ENCODE measurements at regions not wholly inside any gene's neighbourhood (a gene's known extent, or its start where the extent isn't known, plus 50 kb on each side); places are given as distances from the start of the nearest gene placed in this dataset.

DNA sequence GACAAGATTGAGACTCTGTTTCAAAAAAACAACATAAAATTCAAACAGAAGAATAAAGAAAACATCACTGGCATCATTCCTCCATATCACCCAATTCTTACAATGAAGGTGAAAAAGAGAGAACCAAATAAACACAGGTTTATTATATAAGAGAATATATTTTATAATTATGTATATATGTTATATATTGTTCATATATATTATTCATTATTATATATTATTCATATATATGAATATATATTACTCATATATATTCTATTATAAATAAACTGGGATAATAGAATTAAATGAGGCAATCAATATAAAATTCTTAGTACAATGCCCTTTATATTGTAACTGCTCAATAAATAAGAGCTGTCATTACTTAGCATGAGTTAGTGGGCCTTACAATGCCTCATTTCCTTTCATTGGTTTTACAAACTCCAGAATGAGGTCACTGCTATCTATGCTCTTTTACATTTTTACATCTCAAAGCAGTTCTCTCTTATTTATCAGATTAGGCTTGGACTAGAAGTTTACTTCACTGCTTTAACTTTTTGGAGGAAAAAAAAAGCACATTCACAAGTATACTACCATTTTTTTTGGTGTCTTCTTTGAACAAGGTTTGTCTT is 135.5 kb upstream of the TTC14 start:
- ATAC-seq (replicated peaks; ENCODE audit: extremely low read depth, poor library complexity, severe bottlenecking) (no peak), DNase-seq (ENCODE audit: low spot score in 2 of 2) (no peak)
- Mint-ChIP-seq H3K9me3 (no peaks in the 10 kb centered on the region), H3K4me3 (no peak overlapping the region), H3K4me1 (no peaks in the 10 kb centered on the region), H3K36me3 (ENCODE audit: insufficient read depth) (no peaks in the 10 kb centered on the region), H3K27ac (ENCODE audit: low read depth) (no peak overlapping the region), H3K27me3 (no peaks in the 10 kb centered on the region)

- H3K4me1 Mint-ChIP-seq: no peaks in the 10 kb centered on the region
- DNase-seq (ENCODE audit: low spot score in 2 of 2) (no peak), ATAC-seq (replicated peaks; ENCODE audit: extremely low read depth, poor library complexity, severe bottlenecking) (no peak)
- no peaks in the 10 kb centered on the region for H3K36me3 Mint-ChIP-seq (ENCODE audit: insufficient read depth)
- H3K27me3 Mint-ChIP-seq: no peaks in the 10 kb centered on the region
- H3K4me3 Mint-ChIP-seq: no peak overlapping the region
- H3K9me3 Mint-ChIP-seq: no peaks in the 10 kb centered on the region
- no peak overlapping the region for H3K27ac Mint-ChIP-seq (ENCODE audit: low read depth)
Measured at GRCh38 chr3:180467177-180467576, 134.8 kb upstream of the TTC14 start.

DNA sequence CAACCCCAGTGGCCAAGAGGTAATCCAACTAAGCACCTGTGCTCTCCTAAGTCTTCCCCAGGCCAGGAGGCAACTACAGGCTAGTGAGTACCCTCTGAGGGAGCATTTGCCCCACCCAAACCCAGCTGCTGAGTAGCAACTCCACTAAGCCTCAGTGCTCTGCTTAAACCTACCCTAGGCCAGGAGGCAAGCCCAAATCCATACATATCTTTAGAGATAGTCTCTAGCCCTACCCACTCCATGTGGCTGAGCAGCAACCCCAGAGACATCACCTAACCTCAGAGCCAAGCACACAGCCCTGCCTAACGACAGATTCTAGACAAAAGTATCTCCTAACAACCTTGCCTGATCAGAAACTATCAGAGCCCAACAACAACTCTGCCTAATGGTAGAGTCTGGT is 132.8 kb upstream of the TTC14 start:
- no peaks in the 10 kb centered on the region for H3K9me3 Mint-ChIP-seq

DNA sequence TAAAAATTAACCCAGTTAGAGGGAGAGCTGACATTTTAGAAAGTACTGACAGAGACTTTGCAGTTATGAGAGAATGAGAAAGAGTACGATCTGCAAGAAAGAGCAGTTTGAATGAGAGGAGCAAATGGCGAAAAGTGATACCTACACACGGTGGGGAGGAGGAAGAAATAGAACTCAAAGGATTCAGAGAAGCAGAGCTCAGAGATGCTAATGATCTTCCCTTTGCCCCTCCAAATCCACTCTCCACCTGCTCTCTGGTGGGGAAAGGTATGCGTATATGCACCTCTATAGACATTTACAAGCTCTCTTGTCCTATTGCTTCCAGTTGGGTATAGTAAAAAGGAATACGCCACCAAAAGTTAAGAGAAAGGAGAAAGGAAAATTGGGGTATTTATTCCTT is 123.3 kb upstream of the TTC14 start:
- no peak overlapping the region for H3K4me3 Mint-ChIP-seq
- no peak for DNase-seq (ENCODE audit: low spot score in 2 of 2)
- no peaks in the 10 kb centered on the region for H3K27me3 Mint-ChIP-seq
- H3K4me1 Mint-ChIP-seq: no peaks in the 10 kb centered on the region
- H3K9me3 Mint-ChIP-seq: peaks cover 1% of the 10 kb centered on the region
- ATAC-seq (replicated peaks; ENCODE audit: extremely low read depth, poor library complexity, severe bottlenecking): no peak
- H3K36me3 Mint-ChIP-seq (ENCODE audit: insufficient read depth): peaks cover 2% of the 10 kb centered on the region
- H3K27ac Mint-ChIP-seq (ENCODE audit: low read depth): no peak overlapping the region

More for the DNA sequence above, 132.8 kb upstream of the TTC14 start:
- ATAC-seq (replicated peaks; ENCODE audit: extremely low read depth, poor library complexity, severe bottlenecking): no peak
- Mint-ChIP-seq H3K4me1 (no peaks in the 10 kb centered on the region), H3K27me3 (no peaks in the 10 kb centered on the region), H3K27ac (ENCODE audit: low read depth) (no peak overlapping the region), H3K36me3 (ENCODE audit: insufficient read depth) (no peaks in the 10 kb centered on the region), H3K4me3 (no peak overlapping the region)
- DNase-seq (ENCODE audit: low spot score in 2 of 2): no peak

DNA sequence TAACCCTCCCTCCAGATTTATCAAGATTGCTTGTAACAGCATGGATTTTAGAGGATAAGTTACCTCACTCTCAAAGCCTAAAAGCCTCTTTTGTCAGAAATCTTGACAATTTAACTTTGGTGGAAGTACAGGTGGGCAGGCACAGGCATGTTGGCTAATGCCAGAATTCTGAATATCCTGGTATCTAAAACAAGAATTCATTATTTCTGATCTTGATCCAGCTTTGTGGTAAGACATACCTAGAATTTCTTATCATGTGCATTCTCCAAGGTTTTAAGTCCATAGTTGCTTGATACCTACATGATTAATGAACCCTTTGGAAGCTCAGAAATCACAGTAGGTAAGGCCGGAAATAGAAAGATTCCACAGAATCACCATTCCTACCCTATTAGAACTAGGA is 109.9 kb upstream of the TTC14 start:
- Mint-ChIP-seq H3K9me3 (peaks cover 16% of the 10 kb centered on the region), H3K27ac (ENCODE audit: low read depth) (no peak overlapping the region), H3K4me3 (no peak overlapping the region), H3K36me3 (ENCODE audit: insufficient read depth) (no peaks in the 10 kb centered on the region), H3K4me1 (no peaks in the 10 kb centered on the region), H3K27me3 (no peaks in the 10 kb centered on the region)
- no peak for DNase-seq (ENCODE audit: low spot score in 2 of 2)
- no peak for ATAC-seq (replicated peaks; ENCODE audit: extremely low read depth, poor library complexity, severe bottlenecking)

DNA sequence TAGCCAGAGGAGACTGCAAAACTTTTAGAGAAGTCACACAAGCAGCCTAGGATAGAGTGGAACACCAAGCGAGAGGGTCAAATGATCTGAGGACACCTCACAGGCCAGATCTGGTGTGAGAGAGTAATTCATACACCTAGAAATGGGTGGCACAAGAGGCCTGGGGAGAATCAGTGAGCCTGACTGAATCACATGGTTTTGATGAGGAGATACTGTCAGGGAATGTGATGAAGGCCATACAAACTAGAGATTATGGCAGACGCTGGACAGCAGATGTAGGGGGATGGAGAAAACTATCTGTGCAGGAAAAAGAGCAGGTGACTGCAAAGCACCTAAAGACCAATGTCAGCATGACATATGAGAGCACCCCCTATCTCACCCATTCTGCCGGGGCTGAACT is 105.0 kb upstream of the TTC14 start:
- ATAC-seq (replicated peaks; ENCODE audit: extremely low read depth, poor library complexity, severe bottlenecking): no peak
- Mint-ChIP-seq H3K9me3 (peaks cover 17% of the 10 kb centered on the region), H3K4me1 (no peaks in the 10 kb centered on the region), H3K36me3 (ENCODE audit: insufficient read depth) (no peaks in the 10 kb centered on the region), H3K4me3 (no peak overlapping the region), H3K27ac (ENCODE audit: low read depth) (no peak overlapping the region), H3K27me3 (peaks cover 11% of the 10 kb centered on the region)
- DNase-seq (ENCODE audit: low spot score in 2 of 2): no peak

DNA sequence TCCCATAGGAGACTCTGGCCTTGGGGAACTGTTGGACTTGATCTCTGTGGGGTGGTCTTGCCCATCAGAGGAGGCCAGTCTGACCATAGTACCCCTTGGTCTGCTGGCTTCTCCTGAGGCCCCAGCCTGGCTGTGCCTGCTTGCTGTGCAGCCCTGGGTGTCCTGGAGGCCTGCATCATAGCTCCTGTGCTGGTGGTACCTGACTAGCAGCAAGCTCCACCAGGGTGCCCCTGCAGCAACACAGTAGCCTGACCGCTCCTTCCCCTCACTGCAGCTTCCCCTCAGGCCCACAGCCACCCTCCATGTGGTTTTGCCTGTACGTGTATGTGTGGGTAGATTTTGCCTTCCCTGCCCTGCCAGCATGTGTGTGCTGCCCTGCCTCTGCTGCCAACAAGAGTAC is 85.6 kb upstream of the TTC14 start:
- peaks cover 18% of the 10 kb centered on the region for H3K27me3 Mint-ChIP-seq
- no peaks in the 10 kb centered on the region for H3K36me3 Mint-ChIP-seq (ENCODE audit: insufficient read depth)
- H3K9me3 Mint-ChIP-seq: peaks cover 14% of the 10 kb centered on the region
- H3K4me3 Mint-ChIP-seq: no peak overlapping the region
- no peaks in the 10 kb centered on the region for H3K4me1 Mint-ChIP-seq
- DNase-seq (ENCODE audit: low spot score in 2 of 2): no peak
- ATAC-seq (replicated peaks; ENCODE audit: extremely low read depth, poor library complexity, severe bottlenecking): no peak
- H3K27ac Mint-ChIP-seq (ENCODE audit: low read depth): no peak overlapping the region

DNA sequence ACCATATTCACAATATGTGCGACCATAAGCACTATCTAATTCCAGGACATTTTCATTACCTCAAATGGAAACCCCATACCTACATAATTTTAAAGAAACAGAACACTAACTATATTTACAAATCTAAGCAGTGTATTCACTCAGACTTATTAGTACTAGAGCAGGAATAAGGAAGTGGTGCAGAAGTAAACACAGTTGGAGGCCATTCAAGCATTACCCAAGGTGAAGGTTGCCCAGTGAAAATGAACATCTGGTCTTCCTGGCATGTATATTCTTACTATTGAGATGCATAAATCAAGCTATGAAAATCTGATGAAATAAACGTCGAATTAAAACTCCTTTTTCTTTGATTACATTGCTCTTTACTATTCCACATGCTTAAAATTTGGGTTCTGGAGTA is 78.9 kb upstream of the TTC14 start:
- no peak for ATAC-seq (replicated peaks; ENCODE audit: extremely low read depth, poor library complexity, severe bottlenecking)

GRCh38 chr3:180528843-180529242 is 73.1 kb upstream of the TTC14 start:
- Mint-ChIP-seq H3K4me3 (no peak overlapping the region), H3K9me3 (no peaks in the 10 kb centered on the region), H3K36me3 (ENCODE audit: insufficient read depth) (no peaks in the 10 kb centered on the region), H3K27ac (ENCODE audit: low read depth) (no peak overlapping the region), H3K27me3 (no peaks in the 10 kb centered on the region), H3K4me1 (no peaks in the 10 kb centered on the region)
- no peak for DNase-seq (ENCODE audit: low spot score in 2 of 2)
- no peak for ATAC-seq (replicated peaks; ENCODE audit: extremely low read depth, poor library complexity, severe bottlenecking)

More for the DNA sequence above, 78.9 kb upstream of the TTC14 start:
- H3K27me3 Mint-ChIP-seq: peaks cover 17% of the 10 kb centered on the region
- DNase-seq (ENCODE audit: low spot score in 2 of 2): no peak
- no peak overlapping the region for H3K4me3 Mint-ChIP-seq
- H3K9me3 Mint-ChIP-seq: peaks cover 8% of the 10 kb centered on the region
- H3K4me1 Mint-ChIP-seq: no peaks in the 10 kb centered on the region
- H3K36me3 Mint-ChIP-seq (ENCODE audit: insufficient read depth): no peaks in the 10 kb centered on the region
- H3K27ac Mint-ChIP-seq (ENCODE audit: low read depth): no peak overlapping the region

GRCh38 chr3:180529778-180530177 is 72.2 kb upstream of the TTC14 start:
- Mint-ChIP-seq H3K27ac (ENCODE audit: low read depth) (no peak overlapping the region), H3K27me3 (no peaks in the 10 kb centered on the region), H3K4me1 (no peaks in the 10 kb centered on the region), H3K4me3 (no peak overlapping the region), H3K36me3 (ENCODE audit: insufficient read depth) (no peaks in the 10 kb centered on the region), H3K9me3 (no peaks in the 10 kb centered on the region)
- no peak for ATAC-seq (replicated peaks; ENCODE audit: extremely low read depth, poor library complexity, severe bottlenecking)
- DNase-seq (ENCODE audit: low spot score in 2 of 2): no peak

DNA sequence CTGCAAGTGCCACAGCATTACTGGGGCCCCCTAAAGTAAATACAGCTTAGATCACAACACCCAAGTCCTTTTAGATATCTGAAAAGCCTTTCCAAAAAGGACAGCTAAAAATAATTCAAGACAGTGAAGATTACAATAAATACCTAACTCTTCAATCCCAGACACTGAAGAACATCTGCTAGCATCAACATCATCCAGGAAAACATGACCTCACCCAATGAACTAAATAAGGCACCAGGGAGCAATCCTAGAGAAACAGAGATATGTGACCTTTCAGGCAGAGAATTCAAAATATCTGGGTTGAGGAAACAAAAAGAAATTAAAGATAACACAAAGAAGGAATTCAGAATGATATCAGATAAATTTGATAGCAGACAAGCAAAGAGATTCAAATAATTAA is 71.7 kb upstream of the TTC14 start:
- Mint-ChIP-seq H3K4me1 (no peaks in the 10 kb centered on the region), H3K4me3 (no peak overlapping the region), H3K27me3 (no peaks in the 10 kb centered on the region), H3K36me3 (ENCODE audit: insufficient read depth) (no peaks in the 10 kb centered on the region), H3K27ac (ENCODE audit: low read depth) (no peak overlapping the region), H3K9me3 (no peaks in the 10 kb centered on the region)
- no peak for ATAC-seq (replicated peaks; ENCODE audit: extremely low read depth, poor library complexity, severe bottlenecking)
- DNase-seq (ENCODE audit: low spot score in 2 of 2): no peak

- no peak for ATAC-seq (replicated peaks; ENCODE audit: extremely low read depth, poor library complexity, severe bottlenecking)
Measured at GRCh38 chr3:180531303-180532278, 70.4 kb upstream of the TTC14 start.

DNA sequence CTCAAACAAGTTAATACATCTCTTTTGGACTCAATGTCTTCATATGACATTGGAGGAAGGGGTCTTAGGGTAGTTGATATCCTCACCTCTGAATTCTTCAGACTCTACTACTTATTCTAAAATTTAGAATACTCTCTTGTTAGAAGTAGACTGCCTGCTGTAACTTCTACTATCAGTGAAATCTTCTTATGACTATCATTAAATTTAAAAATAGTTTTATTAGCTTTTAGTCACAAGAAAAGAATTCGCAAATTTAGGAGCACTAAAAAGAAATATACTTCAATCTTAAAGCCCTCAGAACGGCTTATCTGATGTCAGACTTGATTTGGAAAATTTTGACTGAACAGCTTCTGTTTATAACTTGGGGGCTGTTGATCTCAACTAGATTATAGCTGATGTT is 67.1 kb upstream of the TTC14 start:
- no peak overlapping the region for H3K27ac Mint-ChIP-seq (ENCODE audit: low read depth)

More at GRCh38 chr3:180531303-180532278, 70.4 kb upstream of the TTC14 start:
- H3K9me3 Mint-ChIP-seq: no peaks in the 10 kb centered on the region
- H3K27me3 Mint-ChIP-seq: no peaks in the 10 kb centered on the region
- H3K27ac Mint-ChIP-seq (ENCODE audit: low read depth): no peak overlapping the region
- no peak overlapping the region for H3K4me3 Mint-ChIP-seq
- H3K4me1 Mint-ChIP-seq: no peaks in the 10 kb centered on the region
- H3K36me3 Mint-ChIP-seq (ENCODE audit: insufficient read depth): no peaks in the 10 kb centered on the region
- DNase-seq (ENCODE audit: low spot score in 2 of 2): no peak

More for the DNA sequence above, 67.1 kb upstream of the TTC14 start:
- no peak overlapping the region for H3K4me3 Mint-ChIP-seq
- no peaks in the 10 kb centered on the region for H3K4me1 Mint-ChIP-seq
- H3K27me3 Mint-ChIP-seq: no peaks in the 10 kb centered on the region
- DNase-seq (ENCODE audit: low spot score in 2 of 2): no peak
- H3K36me3 Mint-ChIP-seq (ENCODE audit: insufficient read depth): no peaks in the 10 kb centered on the region
- no peak for ATAC-seq (replicated peaks; ENCODE audit: extremely low read depth, poor library complexity, severe bottlenecking)
- no peaks in the 10 kb centered on the region for H3K9me3 Mint-ChIP-seq
